HCT116 (cell line): ENCODE measurements at regions not wholly inside any gene's neighbourhood (a gene's known extent, or its start where the extent isn't known, plus 50 kb on each side); places are given as distances from the start of the nearest gene placed in this dataset.

Experiments
- ATAC-seq: fragments of 200-7000 bp; cut with Tn5 transposase; 2 replicates; pipeline ENCODE4 v1.9.1; 2020; ENCODE audit warnings: mild to moderate bottlenecking, moderate library complexity
- BruUV-seq: library from RNA; stranded (reverse); fragments of 400-500 nt; replicated peaks from 2 replicates; lab custom pipeline; 2021; lab: Mats Ljungman, UMichigan
- CTCF ChIA-PET: fragments of 300-600 bp; sonication (Branson Sonifier 250); formaldehyde crosslinking; loops from one replicate; lab custom pipeline; 2021; ENCODE audit warnings: antibody characterized with exemption; lab: Charles Lee
- POLR2A ChIA-PET: fragments of 300-600, 350-600 bp; sonication (Branson Sonifier 250); formaldehyde crosslinking; loops from one replicate; lab custom pipeline; 2021; ENCODE audit warnings: antibody characterized with exemption; lab: Charles Lee
- RAD21 ChIA-PET, 2 experiments: fragments of 300-600 bp; sonication (Branson Sonifier 250); formaldehyde crosslinking; loops; one replicate each; lab custom pipeline; 2023; ENCODE audit warnings: low total read pairs in 2 of 2; ENCODE audit not compliant: uncharacterized antibody in 2 of 2, unreplicated experiment in 2 of 2, low non-redundant PET in 1 of 2; lab: Charles Lee
- DNase-seq: peaks from one replicate; pipeline ENCODE4 v3.0.0-alpha.2; 2010; ENCODE audit warnings: low read depth, low spot score
- H2AFZ ChIP-seq: fragments of 200-600 bp; shearing (Covaris generic), sonication (generic); 2 replicates; pipeline ENCODE4 v1.6.1; 2017; ENCODE audit warnings: low read depth, mixed run types, mixed read lengths, antibody characterized with exemption, low read length; ENCODE audit not compliant: poor library complexity, severe bottlenecking
- H3K27ac ChIP-seq: 2 replicates; pipeline ENCODE4 v1.5.1; 2012; ENCODE audit warnings: low read depth, low read length
- H3K27me3 ChIP-seq: fragments of 200-600 bp; sonication (generic); 2 replicates; pipeline ENCODE4 v1.6.1; 2016; ENCODE audit warnings: mixed run types, low read length, mixed read lengths; ENCODE audit not compliant: insufficient read depth
- H3K36me3 ChIP-seq, 2 experiments: fragments of 200-500 bp in 1 of 2; fragments of 200-600 bp in 1 of 2; sonication (Bioruptor generic) in 1 of 2; sonication (generic) in 1 of 2; 2 replicates each; pipeline versions ENCODE4 v1.5.1 to v1.6.1; 2014 to 2016; ENCODE audit warnings: low read length in 2 of 2, inconsistent platforms in 1 of 2, mixed read lengths in 1 of 2, mixed run types in 1 of 2; ENCODE audit not compliant: insufficient read depth in 2 of 2, control insufficient read depth in 1 of 2
- H3K4me1 ChIP-seq, 2 experiments: fragments of 200-600 bp in 1 of 2; sonication (generic) in 1 of 2; 2 replicates each; pipeline versions ENCODE4 v1.5.1 to v1.6.1; 2012 to 2017; ENCODE audit warnings: low read length in 2 of 2, inconsistent platforms in 1 of 2, mild to moderate bottlenecking in 1 of 2, mixed read lengths in 1 of 2, mixed run types in 1 of 2, moderate library complexity in 1 of 2; ENCODE audit not compliant: insufficient read depth in 2 of 2, control insufficient read depth in 1 of 2
- H3K4me2 ChIP-seq: fragments of 200-600 bp; sonication (generic); 2 replicates; pipeline ENCODE4 v1.6.1; 2017; ENCODE audit warnings: mixed run types, low read length, mixed read lengths
- H3K4me3 ChIP-seq, 2 experiments: fragments of 200-600 bp in 1 of 2; sonication (generic) in 1 of 2; replicated peaks in 1 of 2; 2 replicates each; pipeline ENCODE4 v1.5.1; 2011 to 2016; ENCODE audit warnings: low read length in 2 of 2, control low read depth in 1 of 2, low read depth in 1 of 2, mild to moderate bottlenecking in 1 of 2, mixed read lengths in 1 of 2, mixed run types in 1 of 2
- H3K79me2 ChIP-seq: fragments of 200-600 bp; sonication (generic); 2 replicates; pipeline ENCODE4 v1.6.1; 2017; ENCODE audit warnings: mild to moderate bottlenecking, mixed run types, low read length, moderate library complexity, mixed read lengths; ENCODE audit not compliant: insufficient read depth
- H3K9ac ChIP-seq: fragments of 200-600 bp; sonication (generic); 2 replicates; pipeline ENCODE4 v1.6.1; 2016; ENCODE audit warnings: low read length, mixed read lengths
- H3K9me2 ChIP-seq: fragments of 200-600 bp; sonication (generic), shearing (Covaris generic); 2 replicates; pipeline ENCODE4 v1.6.1; 2017; ENCODE audit warnings: mixed run types, mild to moderate bottlenecking, moderate library complexity; ENCODE audit not compliant: insufficient read depth
- H3K9me3 ChIP-seq, 2 experiments: fragments of 200-500 bp in 1 of 2; fragments of 200-600 bp in 1 of 2; sonication (Bioruptor generic) in 1 of 2; sonication (generic) in 1 of 2; 2 replicates each; pipeline ENCODE4 v1.6.1; 2014 to 2017; ENCODE audit warnings: low read length in 2 of 2, mixed read lengths in 2 of 2, inconsistent platforms in 1 of 2, low read depth in 1 of 2, mild to moderate bottlenecking in 1 of 2, mixed run types in 1 of 2, moderate library complexity in 1 of 2; ENCODE audit not compliant: control insufficient read depth in 1 of 2, insufficient read depth in 1 of 2
- H4K20me1 ChIP-seq: fragments of 200-600 bp; sonication (generic), shearing (Covaris generic); 2 replicates; pipeline ENCODE4 v1.6.1; 2017; ENCODE audit warnings: mixed run types, mild to moderate bottlenecking, moderate library complexity; ENCODE audit not compliant: insufficient read depth
- CBX3 ChIP-seq: IDR thresholded peaks from 2 replicates; pipeline ENCODE4 v1.6.1; 2012; ENCODE audit warnings: low read depth
- ELF1 ChIP-seq: IDR thresholded peaks from 2 replicates; pipeline ENCODE4 v1.6.1; 2012; ENCODE audit warnings: low read depth, borderline replicate concordance
- EZH2 ChIP-seq: fragments of 200-600 bp; sonication (generic); IDR thresholded peaks from 2 replicates; pipeline ENCODE4 v1.6.1; 2017; ENCODE audit warnings: antibody characterized with exemption, mixed run types
- EZH2phosphoT487 ChIP-seq: fragments of 200-600 bp; IDR thresholded peaks from 2 replicates; pipeline ENCODE4 v1.6.1; 2018; ENCODE audit warnings: antibody characterized with exemption, borderline replicate concordance
- JUND ChIP-seq: IDR thresholded peaks from 2 replicates; pipeline ENCODE4 v1.6.1; 2012
- POLR2A ChIP-seq: IDR thresholded peaks from 2 replicates; pipeline ENCODE4 v1.7.0; 2011; ENCODE audit warnings: borderline replicate concordance; ENCODE audit not compliant: insufficient read depth, insufficient read length; ENCODE audit errors: extremely low read depth
- POLR2AphosphoS5 ChIP-seq: IDR thresholded peaks from 2 replicates; pipeline ENCODE4 v1.6.1; 2011; ENCODE audit warnings: mild to moderate bottlenecking, low read depth, low read length, moderate library complexity
- SP1 ChIP-seq: IDR thresholded peaks from 2 replicates; pipeline ENCODE4 v1.6.1; 2012; ENCODE audit warnings: low read depth
- SRF ChIP-seq: IDR thresholded peaks from 2 replicates; pipeline ENCODE4 v1.6.1; 2012; ENCODE audit warnings: low read depth
- intact Hi-C: fragments of 100-400 bp; cut with micrococcal nuclease; formaldehyde crosslinking; loops from 2 replicates; pipeline ENCODE4 v1.10.0; 2022
- TF ChIP-seq, protein P1 (sequence below): IDR thresholded peaks from 2 replicates; pipeline ENCODE4 v1.6.1; 2012; ENCODE audit warnings: low read depth
- TF ChIP-seq, protein P2 (sequence below): IDR thresholded peaks from 2 replicates; pipeline ENCODE4 v1.6.1; 2011; ENCODE audit warnings: mild to moderate bottlenecking, low read length, moderate library complexity; ENCODE audit not compliant: insufficient replicate concordance; ENCODE audit errors: extremely low read depth

DNA sequence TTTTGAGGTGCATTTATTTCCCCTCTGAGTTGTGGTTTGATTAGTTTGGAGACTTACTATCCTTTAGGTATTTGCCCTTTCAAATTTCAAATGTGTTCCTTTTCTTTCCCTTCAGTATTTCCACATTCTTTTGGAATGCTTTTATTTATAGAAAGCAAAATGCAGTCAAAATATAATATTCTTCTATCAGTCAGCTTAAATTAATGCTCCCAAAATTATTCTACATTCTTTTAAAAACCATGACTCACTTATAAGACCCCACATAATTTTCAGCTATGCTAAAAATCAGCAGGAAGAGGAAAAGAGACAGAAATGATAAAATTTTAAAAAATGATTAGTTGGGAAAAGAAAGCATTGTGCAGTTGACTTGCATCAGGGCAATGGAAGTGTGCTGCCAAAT, 180.0 kb upstream of the SMLR1 start:
- Histone ChIP-seq H3K36me3 (no peaks in the 10 kb centered on the region), H3K4me2 (no peak overlapping the region), H3K9me3 (no peaks in the 10 kb centered on the region; a peak in 1 of 4 replicates), H3K9me2 (no peaks in the 10 kb centered on the region), H3K27me3 (no peaks in the 10 kb centered on the region), H3K4me3 (no peak overlapping the region), H4K20me1 (no peaks in the 10 kb centered on the region), H3K79me2 (no peaks in the 10 kb centered on the region), H3K9ac (no peak overlapping the region), H2AFZ (no peak overlapping the region), H3K27ac (no peak overlapping the region), H3K4me1 (no peaks in the 10 kb centered on the region)
- DNase-seq, result no peak
- POLR2A ChIA-PET, result no interaction called here
- ATAC-seq, result no peak
- RAD21 ChIA-PET, result no interaction called here
- BruUV-seq, result no TSS peak
- intact Hi-C loops, result no loop called here
- TF ChIP-seq SRF (no peak), ELF1 (no peak), JUND (no peak), EZH2 (no peak), EZH2phosphoT487 (no peak), SP1 (no peak)
- TF ChIP-seq, protein P1, sequence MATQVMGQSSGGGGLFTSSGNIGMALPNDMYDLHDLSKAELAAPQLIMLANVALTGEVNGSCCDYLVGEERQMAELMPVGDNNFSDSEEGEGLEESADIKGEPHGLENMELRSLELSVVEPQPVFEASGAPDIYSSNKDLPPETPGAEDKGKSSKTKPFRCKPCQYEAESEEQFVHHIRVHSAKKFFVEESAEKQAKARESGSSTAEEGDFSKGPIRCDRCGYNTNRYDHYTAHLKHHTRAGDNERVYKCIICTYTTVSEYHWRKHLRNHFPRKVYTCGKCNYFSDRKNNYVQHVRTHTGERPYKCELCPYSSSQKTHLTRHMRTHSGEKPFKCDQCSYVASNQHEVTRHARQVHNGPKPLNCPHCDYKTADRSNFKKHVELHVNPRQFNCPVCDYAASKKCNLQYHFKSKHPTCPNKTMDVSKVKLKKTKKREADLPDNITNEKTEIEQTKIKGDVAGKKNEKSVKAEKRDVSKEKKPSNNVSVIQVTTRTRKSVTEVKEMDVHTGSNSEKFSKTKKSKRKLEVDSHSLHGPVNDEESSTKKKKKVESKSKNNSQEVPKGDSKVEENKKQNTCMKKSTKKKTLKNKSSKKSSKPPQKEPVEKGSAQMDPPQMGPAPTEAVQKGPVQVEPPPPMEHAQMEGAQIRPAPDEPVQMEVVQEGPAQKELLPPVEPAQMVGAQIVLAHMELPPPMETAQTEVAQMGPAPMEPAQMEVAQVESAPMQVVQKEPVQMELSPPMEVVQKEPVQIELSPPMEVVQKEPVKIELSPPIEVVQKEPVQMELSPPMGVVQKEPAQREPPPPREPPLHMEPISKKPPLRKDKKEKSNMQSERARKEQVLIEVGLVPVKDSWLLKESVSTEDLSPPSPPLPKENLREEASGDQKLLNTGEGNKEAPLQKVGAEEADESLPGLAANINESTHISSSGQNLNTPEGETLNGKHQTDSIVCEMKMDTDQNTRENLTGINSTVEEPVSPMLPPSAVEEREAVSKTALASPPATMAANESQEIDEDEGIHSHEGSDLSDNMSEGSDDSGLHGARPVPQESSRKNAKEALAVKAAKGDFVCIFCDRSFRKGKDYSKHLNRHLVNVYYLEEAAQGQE, result no peak
- CTCF ChIA-PET, result no interaction called here

DNA sequence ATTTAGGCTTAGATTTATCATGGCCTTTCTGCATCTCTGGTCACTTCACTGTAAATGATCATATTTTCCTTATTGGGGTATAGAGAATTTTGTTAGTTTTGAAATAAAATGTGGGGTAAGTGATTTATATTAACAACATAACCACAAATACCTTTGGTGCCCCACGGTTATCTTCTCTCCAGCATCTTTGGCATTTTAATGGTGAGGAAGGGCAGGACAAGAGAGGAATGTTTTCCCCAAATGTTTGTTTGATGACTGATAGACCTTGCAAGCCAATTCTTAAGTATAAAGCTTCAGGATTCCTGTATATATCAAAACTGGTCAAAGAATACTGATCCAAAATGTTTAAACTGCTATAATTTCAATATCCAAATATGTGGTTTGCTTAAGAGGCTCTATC, 171.6 kb upstream of the SMLR1 start:
- POLR2A ChIA-PET, result no interaction called here
- CTCF ChIA-PET, result no interaction called here
- Histone ChIP-seq H3K4me1 (no peaks in the 10 kb centered on the region), H3K36me3 (no peaks in the 10 kb centered on the region), H3K4me2 (no peak overlapping the region), H3K27me3 (no peaks in the 10 kb centered on the region), H4K20me1 (no peaks in the 10 kb centered on the region), H3K79me2 (no peaks in the 10 kb centered on the region), H3K9me3 (no peaks in the 10 kb centered on the region), H2AFZ (no peak overlapping the region), H3K27ac (no peak overlapping the region), H3K9me2 (no peaks in the 10 kb centered on the region), H3K4me3 (no peak overlapping the region), H3K9ac (no peak overlapping the region)
- ATAC-seq, result no peak
- RAD21 ChIA-PET, result no interaction called here
- intact Hi-C loops, result no loop called here
- no peak for DNase-seq
- BruUV-seq, result no TSS peak
- TF ChIP-seq POLR2AphosphoS5 (no peak), CBX3 (no peak), POLR2A (no peak)
- TF ChIP-seq, protein P2, sequence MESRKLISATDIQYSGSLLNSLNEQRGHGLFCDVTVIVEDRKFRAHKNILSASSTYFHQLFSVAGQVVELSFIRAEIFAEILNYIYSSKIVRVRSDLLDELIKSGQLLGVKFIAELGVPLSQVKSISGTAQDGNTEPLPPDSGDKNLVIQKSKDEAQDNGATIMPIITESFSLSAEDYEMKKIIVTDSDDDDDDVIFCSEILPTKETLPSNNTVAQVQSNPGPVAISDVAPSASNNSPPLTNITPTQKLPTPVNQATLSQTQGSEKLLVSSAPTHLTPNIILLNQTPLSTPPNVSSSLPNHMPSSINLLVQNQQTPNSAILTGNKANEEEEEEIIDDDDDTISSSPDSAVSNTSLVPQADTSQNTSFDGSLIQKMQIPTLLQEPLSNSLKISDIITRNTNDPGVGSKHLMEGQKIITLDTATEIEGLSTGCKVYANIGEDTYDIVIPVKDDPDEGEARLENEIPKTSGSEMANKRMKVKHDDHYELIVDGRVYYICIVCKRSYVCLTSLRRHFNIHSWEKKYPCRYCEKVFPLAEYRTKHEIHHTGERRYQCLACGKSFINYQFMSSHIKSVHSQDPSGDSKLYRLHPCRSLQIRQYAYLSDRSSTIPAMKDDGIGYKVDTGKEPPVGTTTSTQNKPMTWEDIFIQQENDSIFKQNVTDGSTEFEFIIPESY, result no peak
